Tibial nerve (tissue), 4 donors: ENCODE measurements at regions not wholly inside any gene's neighbourhood (a gene's known extent, or its start where the extent isn't known, plus 50 kb on each side); places are given as distances from the start of the nearest gene placed in this dataset.

Experiments
- DNase-seq, 2 donors: peaks; one replicate each; pipeline ENCODE4 v3.0.0-alpha.2; 2019; ENCODE audit warnings: low spot score in 2 of 2
- H3K27ac ChIP-seq, 4 donors: fragments of 200-600 bp; sonication (generic) in 3 of 4; one replicate each; pipeline ENCODE4 v1.5.1; 2017 to 2019; ENCODE audit warnings: mild to moderate bottlenecking in 1 of 4
- H3K27me3 ChIP-seq, 2 donors: fragments of 200-600 bp; sonication (generic) in 1 of 2; one replicate each; pipeline versions ENCODE4 v1.5.1 to v1.6.0; 2017 to 2019
- H3K36me3 ChIP-seq, 3 donors: fragments of 200-600 bp; sonication (generic); one replicate each; pipeline ENCODE4 v1.5.1; 2018 to 2019
- H3K4me1 ChIP-seq, 4 donors: fragments of 200-600 bp; sonication (generic) in 3 of 4; one replicate each; pipeline ENCODE4 v1.5.1; 2017 to 2019
- H3K4me3 ChIP-seq, 4 donors: fragments of 200-600 bp; sonication (generic) in 3 of 4; one replicate each; pipeline ENCODE4 v1.5.1; 2017 to 2019; ENCODE audit warnings: mild to moderate bottlenecking in 1 of 4, moderate library complexity in 1 of 4
- H3K9me3 ChIP-seq, 4 donors: fragments of 200-600 bp; sonication (generic) in 3 of 4; one replicate each; pipeline ENCODE4 v1.5.1; 2017 to 2019
- EP300 ChIP-seq, 2 donors: sonication (generic); formaldehyde crosslinking; IDR thresholded peaks; one replicate each; pipeline ENCODE4 v1.6.1; 2017; ENCODE audit warnings: antibody characterized with exemption in 2 of 2, mild to moderate bottlenecking in 1 of 2
- POLR2A ChIP-seq, 2 donors: fragments of 450-650 bp; IDR thresholded peaks; one replicate each; pipeline ENCODE4 v1.6.1; 2017; ENCODE audit warnings: antibody characterized with exemption in 2 of 2, mild to moderate bottlenecking in 2 of 2, moderate library complexity in 2 of 2
- WGBS, 2 donors: methylation state at CpG; one replicate each; pipeline ENCODE4 v1.1.5; 2018; 5-methylcytosine and 5-hydroxymethylcytosine counted together
- TF ChIP-seq, protein P1 (sequence below), 5 experiments: fragments of 200-600 bp in 3 of 5; fragments of 450-650 bp in 2 of 5; sonication (generic) in 3 of 5; IDR thresholded peaks; one replicate each; pipeline ENCODE4 v1.5.1; 2016 to 2019; ENCODE audit warnings: antibody characterized with exemption in 5 of 5, mild to moderate bottlenecking in 3 of 5, moderate library complexity in 2 of 5

- DNase-seq: no peak
- Histone ChIP-seq H3K27me3 (no peaks in the 10 kb centered on the region), H3K36me3 (no peaks in the 10 kb centered on the region), H3K4me1 (no peaks in the 10 kb centered on the region), H3K4me3 (no peak overlapping the region), H3K27ac (no peak overlapping the region), H3K9me3 (peaks cover 0 to 13% (median 0%) of the 10 kb centered on the region in 4 donors)
- WGBS, 2 donors: 68 to 71% methylated on average over 1 of the region's 1 CpG
- TF ChIP-seq POLR2A (IDR thresholded peaks at IDR 0.05): no peak
- TF ChIP-seq, protein P1, sequence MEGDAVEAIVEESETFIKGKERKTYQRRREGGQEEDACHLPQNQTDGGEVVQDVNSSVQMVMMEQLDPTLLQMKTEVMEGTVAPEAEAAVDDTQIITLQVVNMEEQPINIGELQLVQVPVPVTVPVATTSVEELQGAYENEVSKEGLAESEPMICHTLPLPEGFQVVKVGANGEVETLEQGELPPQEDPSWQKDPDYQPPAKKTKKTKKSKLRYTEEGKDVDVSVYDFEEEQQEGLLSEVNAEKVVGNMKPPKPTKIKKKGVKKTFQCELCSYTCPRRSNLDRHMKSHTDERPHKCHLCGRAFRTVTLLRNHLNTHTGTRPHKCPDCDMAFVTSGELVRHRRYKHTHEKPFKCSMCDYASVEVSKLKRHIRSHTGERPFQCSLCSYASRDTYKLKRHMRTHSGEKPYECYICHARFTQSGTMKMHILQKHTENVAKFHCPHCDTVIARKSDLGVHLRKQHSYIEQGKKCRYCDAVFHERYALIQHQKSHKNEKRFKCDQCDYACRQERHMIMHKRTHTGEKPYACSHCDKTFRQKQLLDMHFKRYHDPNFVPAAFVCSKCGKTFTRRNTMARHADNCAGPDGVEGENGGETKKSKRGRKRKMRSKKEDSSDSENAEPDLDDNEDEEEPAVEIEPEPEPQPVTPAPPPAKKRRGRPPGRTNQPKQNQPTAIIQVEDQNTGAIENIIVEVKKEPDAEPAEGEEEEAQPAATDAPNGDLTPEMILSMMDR (IDR thresholded peaks at IDR 0.05): no peak
- TF ChIP-seq EP300 (IDR thresholded peaks at IDR 0.05): no peak
Measured at GRCh38 chr21:27062443-27062842, 95.6 kb upstream of the ADAMTS5 start.

DNA sequence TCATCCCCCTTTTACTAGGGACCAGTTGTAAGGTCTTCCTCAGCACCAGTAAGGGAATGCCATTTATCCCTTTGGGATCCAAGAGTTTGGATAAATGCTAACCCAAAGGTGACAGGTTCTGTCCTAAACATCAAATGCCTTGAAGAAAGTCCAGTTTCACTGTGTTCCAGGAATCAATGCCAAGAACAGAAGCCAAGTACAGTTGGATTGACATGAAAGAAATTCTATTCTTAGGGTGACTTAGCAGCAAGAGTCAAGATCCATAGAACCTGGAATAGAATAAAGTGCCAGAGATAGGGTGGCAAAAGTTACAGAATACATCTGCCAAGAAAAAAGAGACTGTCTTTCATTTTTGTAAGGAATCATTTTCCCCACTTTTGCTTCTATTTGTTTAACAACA is 94.9 kb upstream of the ADAMTS5 start:
- no peak overlapping the region for H3K4me3 ChIP-seq
- H3K27ac ChIP-seq: no peak overlapping the region
- H3K27me3 ChIP-seq: no peaks in the 10 kb centered on the region
- no peaks in the 10 kb centered on the region for H3K36me3 ChIP-seq
- no peak for DNase-seq
- no peak for TF ChIP-seq POLR2A (IDR thresholded peaks at IDR 0.05)
- no peak for TF ChIP-seq EP300 (IDR thresholded peaks at IDR 0.05)
- TF ChIP-seq, protein P1 (IDR thresholded peaks at IDR 0.05): no peak
- H3K9me3 ChIP-seq: peaks cover 0 to 13% (median 0%) of the 10 kb centered on the region in 4 donors
- no peaks in the 10 kb centered on the region for H3K4me1 ChIP-seq

- DNase-seq: no peak
- Histone ChIP-seq H3K27me3 (no peaks in the 10 kb centered on the region), H3K4me1 (no peaks in the 10 kb centered on the region), H3K9me3 (peaks cover 0 to 13% (median 0%) of the 10 kb centered on the region in 4 donors), H3K36me3 (no peaks in the 10 kb centered on the region), H3K4me3 (no peak overlapping the region), H3K27ac (no peak overlapping the region)
- TF ChIP-seq, protein P1 (IDR thresholded peaks at IDR 0.05): no peak
- no peak for TF ChIP-seq EP300 (IDR thresholded peaks at IDR 0.05)
- no peak for TF ChIP-seq POLR2A (IDR thresholded peaks at IDR 0.05)
- WGBS, 2 donors: 77 to 82% methylated on average over 2 of the region's 2 CpGs
Measured at GRCh38 chr21:27060190-27060589, 93.3 kb upstream of the ADAMTS5 start.

- no peaks in the 10 kb centered on the region for H3K36me3 ChIP-seq
- H3K4me3 ChIP-seq: no peak overlapping the region
- no peak overlapping the region for H3K27ac ChIP-seq
- H3K4me1 ChIP-seq: no peaks in the 10 kb centered on the region
- DNase-seq: no peak
- WGBS, 2 donors: 90 to 92% methylated on average over 2 of the region's 2 CpGs
- no peak for TF ChIP-seq POLR2A (IDR thresholded peaks at IDR 0.05)
- no peak for TF ChIP-seq EP300 (IDR thresholded peaks at IDR 0.05)
- TF ChIP-seq, protein P1 (IDR thresholded peaks at IDR 0.05): no peak
- peaks cover 0 to 16% (median 0%) of the 10 kb centered on the region in 4 donors for H3K9me3 ChIP-seq
- H3K27me3 ChIP-seq: no peaks in the 10 kb centered on the region
Measured at GRCh38 chr21:27058673-27059605, 92.1 kb upstream of the ADAMTS5 start.

GRCh38 chr21:27057997-27058396 is 91.1 kb upstream of the ADAMTS5 start:
- no peak overlapping the region for H3K27ac ChIP-seq
- H3K4me1 ChIP-seq: no peaks in the 10 kb centered on the region
- 88 to 95% methylated on average over 1 of the region's 1 CpG for WGBS, 2 donors
- no peaks in the 10 kb centered on the region for H3K27me3 ChIP-seq
- H3K36me3 ChIP-seq: no peaks in the 10 kb centered on the region
- no peak for DNase-seq
- H3K4me3 ChIP-seq: no peak overlapping the region
- H3K9me3 ChIP-seq: peaks cover 0 to 8% (median 0%) of the 10 kb centered on the region in 4 donors
- TF ChIP-seq POLR2A (IDR thresholded peaks at IDR 0.05) (no peak), EP300 (IDR thresholded peaks at IDR 0.05) (no peak)
- TF ChIP-seq, protein P1 (IDR thresholded peaks at IDR 0.05): no peak
